ENCODE measurements at regions not wholly inside any gene's neighbourhood (a gene's known extent, or its start where the extent isn't known, plus 50 kb on each side); places are given as distances from the start of the nearest gene placed in this dataset.
A peak's percentile ranks its signal among the peaks of the same experiment; 100 is the strongest.

- DNase-seq (ENCODE audit: low spot score) (no peak), FAIRE-seq (no peak)
These were observed 449.3 kb downstream of the FOXG1 start for GRCh38 chr14:29215853-29216252.

- peak; percentile 32 for DNase-seq (ENCODE audit: low spot score)
- FAIRE-seq, result no peak
These were observed 450.0 kb downstream of the FOXG1 start for GRCh38 chr14:29216268-29217232.

- DNase-seq (ENCODE audit: low spot score), result no peak
- no peak for FAIRE-seq
These were observed 451.3 kb downstream of the FOXG1 start for GRCh38 chr14:29217813-29218450.

- FAIRE-seq, result no peak
These were observed 453.5 kb downstream of the FOXG1 start for GRCh38 chr14:29220072-29220471.

GRCh38 chr14:29220566-29220965 lies 454.0 kb downstream of the FOXG1 start:
- DNase-seq (ENCODE audit: low spot score) (no peak), FAIRE-seq (no peak)

More at GRCh38 chr14:29220072-29220471, 453.5 kb downstream of the FOXG1 start:
- no peak for DNase-seq (ENCODE audit: low spot score)

GRCh38 chr14:29222006-29222405 lies 455.4 kb downstream of the FOXG1 start:
- FAIRE-seq, result no peak
- DNase-seq (ENCODE audit: low spot score), result no peak

- FAIRE-seq (no peak), DNase-seq (ENCODE audit: low spot score) (peak; percentile 40)
These were observed 456.2 kb downstream of the FOXG1 start for GRCh38 chr14:29222671-29223268.

GRCh38 chr14:29223947-29224346 lies 457.4 kb downstream of the FOXG1 start:
- FAIRE-seq (no peak), DNase-seq (ENCODE audit: low spot score) (no peak)

GRCh38 chr14:29227631-29228030 lies 461.0 kb downstream of the FOXG1 start:
- DNase-seq (ENCODE audit: low spot score), result no peak

GRCh38 chr14:29232153-29232552 lies 465.6 kb downstream of the FOXG1 start:
- no peak for DNase-seq (ENCODE audit: low spot score)
- no peak for FAIRE-seq

More at GRCh38 chr14:29227631-29228030, 461.0 kb downstream of the FOXG1 start:
- no peak for FAIRE-seq

GRCh38 chr14:29232711-29233110 lies 466.1 kb downstream of the FOXG1 start:
- DNase-seq (ENCODE audit: low spot score) (no peak), FAIRE-seq (no peak)

- no peak for FAIRE-seq
These were observed 466.6 kb downstream of the FOXG1 start for GRCh38 chr14:29233188-29233587.

GRCh38 chr14:29235991-29236390 lies 469.4 kb downstream of the FOXG1 start:
- FAIRE-seq (no peak), DNase-seq (ENCODE audit: low spot score) (no peak)

More at GRCh38 chr14:29233188-29233587, 466.6 kb downstream of the FOXG1 start:
- DNase-seq (ENCODE audit: low spot score), result no peak

- FAIRE-seq (no peak), DNase-seq (ENCODE audit: low spot score) (no peak)
These were observed 469.8 kb downstream of the FOXG1 start for GRCh38 chr14:29236401-29236800.

GRCh38 chr14:29236848-29237247 lies 470.3 kb downstream of the FOXG1 start:
- DNase-seq (ENCODE audit: low spot score) (peak; percentile 20), FAIRE-seq (no peak)

- FAIRE-seq, result no peak
- DNase-seq (ENCODE audit: low spot score), result no peak
These were observed 473.5 kb downstream of the FOXG1 start for GRCh38 chr14:29240066-29240465.

- no peak for DNase-seq (ENCODE audit: low spot score)
- no peak for FAIRE-seq
These were observed 476.5 kb downstream of the FOXG1 start for GRCh38 chr14:29242755-29243754.

- no peak for FAIRE-seq
These were observed 489.1 kb downstream of the FOXG1 start for GRCh38 chr14:29255692-29256091.

GRCh38 chr14:29262979-29263378 lies 496.4 kb downstream of the FOXG1 start:
- no peak for FAIRE-seq
- DNase-seq (ENCODE audit: low spot score), result no peak

More at GRCh38 chr14:29255692-29256091, 489.1 kb downstream of the FOXG1 start:
- DNase-seq (ENCODE audit: low spot score), result no peak

- no peak for DNase-seq (ENCODE audit: low spot score)
- no peak for FAIRE-seq
These were observed 498.3 kb downstream of the FOXG1 start for GRCh38 chr14:29264865-29265264.

- FAIRE-seq, result no peak
- DNase-seq (ENCODE audit: low spot score), result no peak
These were observed 499.3 kb downstream of the FOXG1 start for GRCh38 chr14:29265852-29266251.

All from urothelium cell line (cell line).